Left renal cortex interstitium (tissue), 4 donors: ENCODE measurements at regions not wholly inside any gene's neighbourhood (a gene's known extent, or its start where the extent isn't known, plus 50 kb on each side); places are given as distances from the start of the nearest gene placed in this dataset.
A peak's percentile ranks its signal among the peaks of the same experiment; 100 is the strongest.
"Not testable (repeated sequence)": the region's sequence is repeated elsewhere in the genome, so short reads cannot be mapped to it uniquely, and the experiment has no call there.

Experiments used
- DNase-seq, 4 donors: peaks; one replicate each; pipeline ENCODE4 v3.0.0-alpha.2; 2013; ENCODE audit warnings: low read depth in 4 of 4, low spot score in 2 of 4, missing footprints in 1 of 4

DNA sequence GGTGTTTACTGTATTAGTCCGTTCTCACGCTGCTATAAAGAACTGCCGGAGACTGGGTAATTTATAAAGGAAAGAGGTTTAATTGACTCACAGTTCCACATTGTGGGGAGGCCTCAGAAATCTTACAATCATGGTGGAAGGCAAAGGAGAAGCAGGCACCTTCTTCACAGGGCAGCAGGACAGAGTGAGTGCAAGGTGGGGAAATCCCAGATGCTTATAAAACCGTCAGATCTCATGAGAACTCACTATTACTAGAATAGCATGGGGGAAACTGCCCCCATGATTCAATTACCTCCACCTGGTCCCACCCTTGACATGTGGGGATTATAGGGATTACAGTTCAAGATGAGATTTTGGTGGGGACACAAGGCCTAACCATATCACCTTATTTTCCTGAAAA, 60.1 kb upstream of the IFNGR1 start:
- DNase-seq = not testable (repeated sequence)

DNA sequence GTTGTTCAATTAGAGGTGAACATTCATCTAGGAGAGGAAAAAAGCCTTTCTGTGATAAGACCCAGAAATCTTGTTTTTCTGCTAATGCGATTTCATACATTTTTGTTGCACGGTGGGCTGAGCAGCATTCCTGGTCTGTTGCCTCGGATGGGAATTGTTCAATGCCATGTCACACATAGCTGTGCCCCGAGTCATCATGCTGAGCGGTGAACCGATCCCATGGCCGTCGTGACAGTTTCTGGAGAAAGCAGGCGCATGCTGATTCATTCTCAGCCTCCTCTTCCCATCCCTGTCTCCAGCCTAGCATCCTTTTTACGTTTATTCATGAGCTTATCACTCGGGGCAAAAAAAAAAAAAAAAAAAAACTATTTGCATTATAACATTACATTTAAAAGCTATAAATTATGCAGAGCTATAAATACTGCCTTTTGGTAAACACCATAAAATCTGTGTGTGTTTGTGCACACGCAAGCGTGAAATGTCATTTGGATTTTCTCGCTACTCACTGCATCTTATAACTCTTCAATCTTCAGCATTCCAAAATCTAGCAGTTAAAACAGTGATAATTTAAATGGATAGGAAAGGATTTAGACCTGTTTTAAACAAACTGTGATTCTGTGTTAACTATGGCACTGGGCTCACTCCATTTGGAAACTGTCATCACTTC, 58.9 kb upstream of the IFNGR1 start:
- DNase-seq = no peak

DNA sequence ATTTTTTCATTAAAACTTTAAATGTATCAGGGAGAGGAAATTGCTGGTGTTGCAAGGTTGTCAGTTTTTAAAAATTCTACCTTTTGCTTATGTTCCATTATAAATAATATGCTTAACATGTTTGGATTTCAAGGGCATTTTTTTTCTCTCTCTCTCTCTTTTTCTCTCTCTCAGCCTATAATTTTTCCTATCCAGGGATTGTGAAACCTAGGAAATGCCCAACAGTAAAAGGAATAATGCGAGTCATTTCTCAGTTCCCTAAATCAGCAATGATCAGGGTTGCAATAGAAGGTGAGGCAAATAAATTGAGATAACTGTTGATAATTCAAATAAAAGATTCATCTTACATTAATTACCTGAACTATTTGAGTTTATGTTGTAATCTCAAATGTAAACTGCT, 53.2 kb upstream of the IFNGR1 start:
- no peak for DNase-seq

DNA sequence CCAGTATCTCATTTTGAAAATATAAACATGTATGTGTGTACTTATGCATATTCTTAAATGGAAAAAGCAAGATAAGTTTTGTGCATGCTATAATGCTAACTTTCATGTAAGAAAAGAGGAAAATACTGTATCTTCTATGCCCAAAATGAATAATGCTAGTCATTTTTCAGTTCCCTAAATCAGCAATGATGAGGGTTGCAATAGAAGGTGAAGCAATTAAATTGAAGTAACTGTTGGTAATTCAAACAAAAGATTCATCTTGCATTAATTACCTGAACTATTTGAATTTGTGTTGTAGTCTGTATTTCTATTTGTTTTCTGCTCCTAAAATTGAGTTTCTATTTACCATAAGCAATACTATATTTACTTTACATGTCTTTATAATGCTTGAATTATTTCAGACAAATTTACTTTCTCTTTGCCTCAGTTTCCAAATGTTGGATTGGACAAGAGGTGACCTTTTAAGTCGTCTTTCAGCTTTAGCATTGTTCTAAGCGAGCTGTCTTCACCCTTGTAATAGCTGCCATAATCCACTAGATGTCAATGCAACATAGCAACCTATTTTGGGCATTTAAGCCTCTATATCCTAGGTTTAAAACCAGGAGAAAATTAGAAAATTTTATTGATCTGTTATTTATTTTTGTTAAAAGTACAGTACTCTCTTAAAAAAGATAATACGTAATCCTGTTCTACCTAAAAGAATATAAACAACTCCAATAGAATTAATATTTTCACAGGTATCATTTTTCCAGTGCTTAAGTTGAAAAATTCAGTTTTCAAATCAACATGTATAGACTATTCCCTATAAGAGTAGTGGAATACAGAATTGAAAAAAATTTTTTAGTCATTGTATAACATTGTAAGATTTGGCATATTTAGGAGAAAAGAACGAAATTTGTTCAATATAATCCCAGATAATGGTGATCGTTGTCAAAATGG, 52.3 kb upstream of the IFNGR1 start:
- peak in 1 of 4 donors; percentile 29 for DNase-seq

DNA sequence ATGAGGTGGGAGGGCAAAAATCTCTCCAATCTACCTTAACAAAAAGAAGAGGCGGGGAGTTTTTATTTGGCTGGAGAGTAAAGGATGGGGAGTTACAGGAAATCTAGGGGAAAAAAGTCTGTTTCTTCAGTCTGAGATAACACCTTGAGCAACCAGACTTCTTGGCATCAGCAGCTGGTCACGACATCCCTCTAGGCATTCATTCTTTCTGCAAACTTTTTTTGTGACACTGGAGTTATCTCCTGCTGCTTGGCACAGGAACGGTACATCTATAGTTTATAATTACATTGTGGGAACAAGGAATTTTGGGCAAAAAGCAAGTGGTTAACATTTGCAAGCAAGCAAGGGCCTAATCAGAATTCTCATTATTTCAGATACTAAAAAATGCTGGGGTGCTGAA, 50.6 kb upstream of the IFNGR1 start:
- DNase-seq = no peak

DNA sequence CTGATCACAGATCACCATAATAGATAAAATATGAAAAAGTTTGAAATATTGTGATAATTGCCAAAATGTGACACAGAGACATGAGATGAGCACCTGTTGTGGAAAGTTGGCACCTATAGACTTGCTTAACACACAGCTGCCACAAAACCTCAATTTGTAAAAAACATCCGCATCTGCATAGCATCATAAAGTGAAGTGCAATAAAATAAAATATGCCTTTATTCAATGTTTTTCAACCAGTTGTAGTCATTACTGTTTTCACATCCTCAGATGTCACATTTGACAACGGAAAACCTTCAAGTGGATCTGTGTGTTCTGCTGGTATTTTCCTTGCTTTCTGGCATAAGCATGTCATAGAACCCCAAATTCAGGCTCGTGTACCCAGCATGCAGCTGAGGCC, 50.2 kb upstream of the IFNGR1 start:
- DNase-seq = no peak
